GM12891 (cell line): ENCODE measurements at regions not wholly inside any gene's neighbourhood (a gene's known extent, or its start where the extent isn't known, plus 50 kb on each side); places are given as distances from the start of the nearest gene placed in this dataset.

Experiments
- PAX5 ChIP-seq: IDR thresholded peaks from 2 replicates; pipeline ENCODE4 v1.6.1; 2011; ENCODE audit warnings: low read length, moderate library complexity, mild to moderate bottlenecking; ENCODE audit not compliant: insufficient read depth, severe bottlenecking
- POLR2A ChIP-seq: IDR thresholded peaks from 2 replicates; pipeline ENCODE4 v1.6.1; 2011; ENCODE audit warnings: low read depth, low read length, control low read depth
- POLR2AphosphoS5 ChIP-seq: IDR thresholded peaks from 2 replicates; pipeline ENCODE4 v1.6.1; 2011; ENCODE audit warnings: low read depth, low read length, control low read depth
- SPI1 ChIP-seq: IDR thresholded peaks from 2 replicates; pipeline ENCODE4 v1.6.1; 2011; ENCODE audit warnings: low read depth, low read length, control low read depth

DNA sequence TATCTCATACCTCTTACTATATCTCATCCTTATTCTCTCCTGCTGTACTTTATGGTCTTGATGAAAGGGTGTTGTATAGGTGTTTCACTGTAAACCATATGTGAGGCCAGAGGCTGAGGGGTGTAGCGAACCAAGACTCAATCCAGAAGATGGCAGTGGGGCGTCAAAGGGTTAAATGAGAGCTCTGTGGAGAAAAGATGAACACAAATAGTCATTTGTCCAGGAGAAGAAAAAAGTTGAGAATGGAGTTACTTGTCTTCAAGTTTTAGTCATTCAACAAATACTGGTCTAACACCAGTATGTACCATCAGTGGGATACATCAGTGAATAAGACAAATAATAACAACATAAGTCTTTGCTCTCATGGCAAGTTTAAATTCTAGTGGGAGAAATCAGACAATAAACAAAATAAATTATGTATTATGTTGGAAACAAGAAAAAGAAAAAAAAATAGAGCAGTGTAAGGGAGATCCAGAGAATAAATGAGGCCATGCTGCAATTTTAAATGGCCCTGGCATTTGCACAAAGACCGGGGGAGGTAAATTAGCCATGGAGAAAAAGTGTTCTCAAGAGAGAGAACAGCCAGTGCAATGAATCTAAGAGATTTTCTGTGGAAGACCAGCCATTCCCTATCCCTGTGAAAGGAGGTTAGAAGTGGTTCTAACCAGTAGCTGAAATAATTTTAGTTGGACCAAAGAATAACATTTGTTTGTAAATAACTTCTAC is 77.0 kb upstream of the UMPS start:
- TF ChIP-seq PAX5 (no peak), SPI1 (no peak), POLR2A (no peak), POLR2AphosphoS5 (no peak)
